ENCODE measurements at regions not wholly inside any gene's neighbourhood (a gene's known extent, or its start where the extent isn't known, plus 50 kb on each side); places are given as distances from the start of the nearest gene placed in this dataset.

- TF ChIP-seq EZH2 (IDR thresholded peaks at IDR 0.05; ENCODE audit: borderline replicate concordance, insufficient read depth, low read length, poor library complexity, severe bottlenecking) (no peak), CTCF (IDR thresholded peaks at IDR 0.05; ENCODE audit: poor library complexity, severe bottlenecking) (no peak), EP300 (conservative IDR thresholded peaks at IDR 0.05; ENCODE audit: poor library complexity, severe bottlenecking) (no peak), POLR2AphosphoS5 (IDR thresholded peaks at IDR 0.05) (no peak), RAD21 (conservative IDR thresholded peaks at IDR 0.05) (no peak), MXI1 (conservative IDR thresholded peaks at IDR 0.05; ENCODE audit: poor library complexity, severe bottlenecking) (no peak)
Observed at GRCh38 chr5:143880178-143880577, 68.2 kb downstream of the HMHB1 start.

All from neural cell (in vitro differentiated cells).